Lower leg skin (tissue), 3 donors: ENCODE measurements at regions not wholly inside any gene's neighbourhood (a gene's known extent, or its start where the extent isn't known, plus 50 kb on each side); places are given as distances from the start of the nearest gene placed in this dataset.

Source experiments
- CTCF ChIP-seq, 3 donors: fragments of 450-650 bp; IDR thresholded peaks; one replicate each; pipeline ENCODE4 v1.5.1; 2016; ENCODE audit warnings: antibody characterized with exemption in 3 of 3, mild to moderate bottlenecking in 3 of 3, moderate library complexity in 2 of 3
- POLR2A ChIP-seq, 2 donors: fragments of 450-650 bp; IDR thresholded peaks; one replicate each; pipeline ENCODE4 v1.6.1; 2016 to 2017; ENCODE audit warnings: antibody characterized with exemption in 2 of 2, mild to moderate bottlenecking in 1 of 2, moderate library complexity in 1 of 2

- TF ChIP-seq CTCF (IDR thresholded peaks at IDR 0.05), result no peak
- TF ChIP-seq POLR2A (IDR thresholded peaks at IDR 0.05), result no peak
These were observed 69.0 kb upstream of the IL6 start for GRCh38 chr7:22658031-22658430.
